ENCODE measurements at regions not wholly inside any gene's neighbourhood (a gene's known extent, or its start where the extent isn't known, plus 50 kb on each side); places are given as distances from the start of the nearest gene placed in this dataset.

DNA sequence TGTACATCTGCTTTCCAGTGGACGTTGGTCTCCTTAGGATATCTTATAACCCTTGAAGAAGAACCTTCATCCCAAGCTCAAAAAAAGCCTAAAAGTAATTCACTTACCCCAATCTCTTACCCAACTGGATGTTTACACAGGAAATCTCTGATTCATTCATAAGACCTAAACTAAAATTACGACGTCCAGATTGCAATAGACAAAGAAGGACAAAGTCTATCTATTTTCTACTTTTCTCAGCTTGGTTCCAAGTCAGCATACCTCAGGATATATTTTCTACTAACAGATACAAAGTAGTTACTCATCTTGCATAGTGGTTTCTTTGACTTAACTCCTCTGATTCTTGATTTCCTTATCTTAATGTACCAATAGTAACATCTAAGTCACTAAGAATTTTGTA, 669.9 kb downstream of the OTOL1 start:
- TF ChIP-seq, protein P1, sequence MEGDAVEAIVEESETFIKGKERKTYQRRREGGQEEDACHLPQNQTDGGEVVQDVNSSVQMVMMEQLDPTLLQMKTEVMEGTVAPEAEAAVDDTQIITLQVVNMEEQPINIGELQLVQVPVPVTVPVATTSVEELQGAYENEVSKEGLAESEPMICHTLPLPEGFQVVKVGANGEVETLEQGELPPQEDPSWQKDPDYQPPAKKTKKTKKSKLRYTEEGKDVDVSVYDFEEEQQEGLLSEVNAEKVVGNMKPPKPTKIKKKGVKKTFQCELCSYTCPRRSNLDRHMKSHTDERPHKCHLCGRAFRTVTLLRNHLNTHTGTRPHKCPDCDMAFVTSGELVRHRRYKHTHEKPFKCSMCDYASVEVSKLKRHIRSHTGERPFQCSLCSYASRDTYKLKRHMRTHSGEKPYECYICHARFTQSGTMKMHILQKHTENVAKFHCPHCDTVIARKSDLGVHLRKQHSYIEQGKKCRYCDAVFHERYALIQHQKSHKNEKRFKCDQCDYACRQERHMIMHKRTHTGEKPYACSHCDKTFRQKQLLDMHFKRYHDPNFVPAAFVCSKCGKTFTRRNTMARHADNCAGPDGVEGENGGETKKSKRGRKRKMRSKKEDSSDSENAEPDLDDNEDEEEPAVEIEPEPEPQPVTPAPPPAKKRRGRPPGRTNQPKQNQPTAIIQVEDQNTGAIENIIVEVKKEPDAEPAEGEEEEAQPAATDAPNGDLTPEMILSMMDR (IDR thresholded peaks at IDR 0.05) = no peak
- TF ChIP-seq EP300 (IDR thresholded peaks at IDR 0.05) (no peak), POLR2AphosphoS5 (IDR thresholded peaks at IDR 0.05) (no peak), POLR2A (IDR thresholded peaks at IDR 0.05) (no peak)

All from gastroesophageal sphincter (tissue), 3 donors.